Prostate gland (tissue), 2 donors: ENCODE measurements at regions not wholly inside any gene's neighbourhood (a gene's known extent, or its start where the extent isn't known, plus 50 kb on each side); places are given as distances from the start of the nearest gene placed in this dataset.

Experiments
- POLR2AphosphoS5 ChIP-seq: sonication (generic); formaldehyde crosslinking; IDR thresholded peaks from one replicate; pipeline ENCODE4 v1.6.1; 2017; ENCODE audit warnings: antibody characterized with exemption
- TF ChIP-seq, protein P1 (sequence below), 4 experiments: fragments of 200-600 bp in 2 of 4; fragments of 450-650 bp in 2 of 4; sonication (generic) in 2 of 4; IDR thresholded peaks; 1 replicate in 3 of 4; 2 replicates in 1 of 4; pipeline ENCODE4 v1.5.1; 2016 to 2019; ENCODE audit warnings: antibody characterized with exemption in 4 of 4, mild to moderate bottlenecking in 2 of 4, moderate library complexity in 2 of 4

DNA sequence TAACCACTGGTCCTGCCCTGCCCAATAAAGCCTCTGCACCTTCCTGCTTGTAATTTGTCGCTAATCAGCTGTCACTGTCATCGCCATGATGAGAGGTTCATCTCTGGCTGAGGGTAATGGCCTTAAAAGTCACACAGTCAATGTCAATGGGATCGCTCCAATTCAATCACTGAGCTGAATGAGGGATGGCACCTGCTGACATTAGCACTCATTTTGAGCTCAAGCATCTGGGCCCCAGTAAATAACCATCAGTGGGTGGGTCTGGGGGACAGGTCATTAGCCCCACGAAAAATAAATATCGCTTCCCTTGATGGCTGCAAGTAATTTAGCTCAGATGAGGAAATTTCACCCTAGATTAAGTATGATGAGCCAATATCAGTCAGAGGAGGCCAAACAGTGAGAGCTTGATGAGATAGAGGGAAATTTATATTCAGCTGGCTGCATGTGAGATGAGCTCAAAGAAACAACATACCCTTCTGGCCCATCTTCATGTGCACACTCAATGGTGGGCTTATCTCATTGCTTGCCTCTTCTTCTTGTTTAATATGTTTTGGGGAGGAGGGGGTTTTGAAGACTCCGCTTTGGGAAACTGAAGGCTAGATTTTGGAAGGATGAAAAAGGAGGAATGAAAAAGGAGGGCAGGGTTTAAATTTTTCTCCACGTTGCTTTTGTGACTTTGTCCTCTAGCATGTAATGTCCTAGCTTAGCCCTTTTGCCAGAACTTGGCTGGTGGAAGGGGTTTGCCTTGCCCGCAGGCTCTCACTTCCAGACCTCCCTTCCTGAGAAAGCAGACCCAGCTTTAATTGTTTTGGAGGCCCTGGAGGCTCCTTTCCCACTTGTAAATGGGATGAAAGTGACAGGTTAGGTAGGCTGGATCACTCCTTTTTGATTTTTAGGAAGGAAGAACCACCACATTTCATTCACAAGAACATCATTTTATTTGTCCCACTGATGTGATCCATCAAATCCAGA, 84.8 kb upstream of the PAQR3 start:
- TF ChIP-seq POLR2AphosphoS5: no peak
- TF ChIP-seq, protein P1, sequence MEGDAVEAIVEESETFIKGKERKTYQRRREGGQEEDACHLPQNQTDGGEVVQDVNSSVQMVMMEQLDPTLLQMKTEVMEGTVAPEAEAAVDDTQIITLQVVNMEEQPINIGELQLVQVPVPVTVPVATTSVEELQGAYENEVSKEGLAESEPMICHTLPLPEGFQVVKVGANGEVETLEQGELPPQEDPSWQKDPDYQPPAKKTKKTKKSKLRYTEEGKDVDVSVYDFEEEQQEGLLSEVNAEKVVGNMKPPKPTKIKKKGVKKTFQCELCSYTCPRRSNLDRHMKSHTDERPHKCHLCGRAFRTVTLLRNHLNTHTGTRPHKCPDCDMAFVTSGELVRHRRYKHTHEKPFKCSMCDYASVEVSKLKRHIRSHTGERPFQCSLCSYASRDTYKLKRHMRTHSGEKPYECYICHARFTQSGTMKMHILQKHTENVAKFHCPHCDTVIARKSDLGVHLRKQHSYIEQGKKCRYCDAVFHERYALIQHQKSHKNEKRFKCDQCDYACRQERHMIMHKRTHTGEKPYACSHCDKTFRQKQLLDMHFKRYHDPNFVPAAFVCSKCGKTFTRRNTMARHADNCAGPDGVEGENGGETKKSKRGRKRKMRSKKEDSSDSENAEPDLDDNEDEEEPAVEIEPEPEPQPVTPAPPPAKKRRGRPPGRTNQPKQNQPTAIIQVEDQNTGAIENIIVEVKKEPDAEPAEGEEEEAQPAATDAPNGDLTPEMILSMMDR (IDR thresholded peaks at IDR 0.05): no peak
